Amniotic epithelial cell (primary cell): ENCODE measurements at regions not wholly inside any gene's neighbourhood (a gene's known extent, or its start where the extent isn't known, plus 50 kb on each side); places are given as distances from the start of the nearest gene placed in this dataset.

Experiments used
- DNase-seq: peaks from one replicate; pipeline ENCODE4 v3.0.0-alpha.2; 2010; ENCODE audit warnings: low read depth

GRCh38 chr13:29903543-29903942 lies 53.1 kb upstream of the UBL3 start:
- DNase-seq = no peak

GRCh38 chr13:29902632-29903305 lies 52.4 kb upstream of the UBL3 start:
- DNase-seq = no peak

- peak; percentile 99 for DNase-seq
Observed at GRCh38 chr13:29901710-29902631, 51.6 kb upstream of the UBL3 start.
